SK-N-MC (cell line): ENCODE measurements at regions not wholly inside any gene's neighbourhood (a gene's known extent, or its start where the extent isn't known, plus 50 kb on each side); places are given as distances from the start of the nearest gene placed in this dataset.

ENCODE experiments used
- EZH2 ChIP-seq: fragments of 200-600 bp; sonication (generic); IDR thresholded peaks from one replicate; pipeline ENCODE4 v1.6.1; 2017; ENCODE audit warnings: antibody characterized with exemption
- FOXP2 ChIP-seq: optimal IDR thresholded peaks from 2 replicates; pipeline ENCODE3; 2011; ENCODE audit warnings: mild to moderate bottlenecking, moderate library complexity; ENCODE audit not compliant: insufficient read depth; ENCODE audit errors: extremely low read length, control extremely low read depth
- POLR2AphosphoS5 ChIP-seq: IDR thresholded peaks from 2 replicates; pipeline ENCODE4 v1.6.1; 2012; ENCODE audit warnings: mild to moderate bottlenecking, low read depth, low read length, borderline replicate concordance

GRCh38 chr4:60605646-60606354, 594.3 kb upstream of the ADGRL3 start:
- no peak for TF ChIP-seq POLR2AphosphoS5
- no peak for TF ChIP-seq EZH2
- TF ChIP-seq FOXP2: no peak
